GM18867 (cell line): ENCODE measurements at regions not wholly inside any gene's neighbourhood (a gene's known extent, or its start where the extent isn't known, plus 50 kb on each side); places are given as distances from the start of the nearest gene placed in this dataset.
"Not testable (repeated sequence)": the region's sequence is repeated elsewhere in the genome, so short reads cannot be mapped to it uniquely, and the experiment has no call there.

Experiments
- ATAC-seq: cut with Tn5 transposase; IDR thresholded peaks from one replicate; pipeline ENCODE4 v1.9.1; 2021; ENCODE audit warnings: mild to moderate bottlenecking, moderate library complexity; ENCODE audit not compliant: unreplicated experiment

- no peak for ATAC-seq
These were observed 143.8 kb downstream of the FGF1 start for GRCh38 chr5:142542078-142542477.

GRCh38 chr5:142540922-142541422 is 144.9 kb downstream of the FGF1 start:
- no peak for ATAC-seq

GRCh38 chr5:142539154-142539740 is 146.6 kb downstream of the FGF1 start:
- no peak for ATAC-seq

DNA sequence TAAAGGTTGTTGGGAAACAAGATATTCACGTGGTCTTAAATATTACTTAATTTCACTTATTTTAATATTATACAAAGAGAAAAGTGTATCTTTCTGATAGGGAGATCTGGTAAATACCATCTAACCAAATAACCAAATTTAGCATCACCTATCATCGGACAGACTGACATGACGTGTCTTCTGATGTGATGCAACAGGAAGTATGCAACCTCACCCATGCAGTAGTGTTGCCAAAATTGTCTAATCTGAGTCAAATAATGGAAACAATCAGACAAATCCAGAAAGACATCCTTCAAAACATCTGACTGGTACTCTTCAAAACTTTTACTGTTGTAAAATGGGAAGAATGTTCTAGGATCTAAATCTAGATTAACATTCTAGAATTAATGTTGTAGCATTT is 148.0 kb downstream of the FGF1 start:
- ATAC-seq, result no peak

GRCh38 chr5:142532781-142533176 is 153.1 kb downstream of the FGF1 start:
- no peak for ATAC-seq

GRCh38 chr5:142531977-142532780 is 153.7 kb downstream of the FGF1 start:
- ATAC-seq, result no peak

DNA sequence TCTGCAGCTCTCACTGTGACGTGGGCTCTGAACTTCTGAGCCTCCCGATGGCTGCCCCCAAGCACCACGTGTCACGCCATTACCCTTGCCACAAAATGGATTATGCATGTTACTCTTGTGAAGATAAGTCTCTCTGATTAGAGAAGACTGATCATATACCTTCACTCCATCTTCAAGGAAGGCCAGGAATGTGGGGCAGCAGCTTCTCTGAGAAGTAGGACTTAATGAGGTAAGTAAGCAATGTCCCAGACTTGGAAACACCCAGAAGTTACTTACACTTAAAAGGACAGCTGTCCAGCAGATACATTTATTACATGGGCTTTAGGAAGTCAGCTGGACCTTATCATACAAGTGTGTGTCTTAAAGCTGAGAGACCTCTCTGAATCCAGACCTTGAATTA is 155.0 kb downstream of the FGF1 start:
- ATAC-seq, result no peak

DNA sequence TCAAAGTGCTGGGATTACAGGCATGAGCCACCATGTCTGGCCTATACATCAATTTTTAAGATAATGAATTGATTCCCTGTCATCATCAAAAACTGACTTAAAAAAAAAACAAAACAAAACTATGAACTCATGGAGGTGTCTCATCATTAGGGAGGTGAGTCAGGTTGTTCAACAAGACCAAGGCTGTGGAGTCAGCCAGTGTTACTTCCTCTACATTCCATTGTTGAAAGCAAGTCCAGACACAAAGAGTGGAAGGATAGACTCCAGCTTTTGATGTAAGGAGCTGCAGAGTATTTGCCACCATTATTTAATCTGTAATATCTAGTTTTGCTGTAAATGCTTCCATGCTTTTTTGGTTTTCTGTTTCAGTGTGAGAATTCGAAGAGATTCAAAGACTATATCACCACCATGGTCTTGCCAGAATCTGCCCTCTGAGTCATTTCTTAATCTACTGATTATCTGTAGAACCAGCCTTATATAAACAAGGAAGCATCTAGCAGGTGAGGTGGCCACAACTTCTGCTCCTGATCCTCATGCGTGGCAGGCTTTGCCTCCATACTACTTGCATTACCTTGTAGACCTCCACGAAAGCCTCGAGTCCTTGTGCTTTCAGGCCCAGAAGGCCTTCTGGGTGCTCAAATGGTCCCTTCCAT is 156.1 kb downstream of the FGF1 start:
- ATAC-seq, result no peak

GRCh38 chr5:142527664-142528295 is 158.1 kb downstream of the FGF1 start:
- ATAC-seq, result no peak

GRCh38 chr5:142527234-142527633 is 158.7 kb downstream of the FGF1 start:
- no peak for ATAC-seq

- ATAC-seq, result no peak
These were observed 162.9 kb downstream of the FGF1 start for GRCh38 chr5:142522983-142523382.

GRCh38 chr5:142521706-142522105 is 164.2 kb downstream of the FGF1 start:
- no peak for ATAC-seq

DNA sequence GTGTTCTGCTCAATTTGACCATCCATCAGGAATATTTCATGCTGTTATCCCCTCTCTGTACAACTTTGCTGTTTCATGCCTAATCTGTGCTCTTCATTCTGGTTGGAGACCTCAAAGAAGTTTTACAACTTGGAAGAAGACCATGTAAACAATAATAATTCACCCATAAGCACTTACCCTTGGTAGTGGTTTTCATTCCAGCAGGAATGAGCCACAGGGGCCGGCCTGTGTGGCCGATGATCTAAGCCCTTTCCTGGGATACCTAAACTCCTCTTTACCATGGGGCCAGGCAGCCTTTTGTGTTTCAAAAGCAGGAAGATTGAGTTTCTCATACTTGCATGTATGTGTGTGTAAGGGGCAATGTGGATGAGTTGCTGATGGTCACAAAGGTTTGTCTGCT is 165.0 kb downstream of the FGF1 start:
- no peak for ATAC-seq

DNA sequence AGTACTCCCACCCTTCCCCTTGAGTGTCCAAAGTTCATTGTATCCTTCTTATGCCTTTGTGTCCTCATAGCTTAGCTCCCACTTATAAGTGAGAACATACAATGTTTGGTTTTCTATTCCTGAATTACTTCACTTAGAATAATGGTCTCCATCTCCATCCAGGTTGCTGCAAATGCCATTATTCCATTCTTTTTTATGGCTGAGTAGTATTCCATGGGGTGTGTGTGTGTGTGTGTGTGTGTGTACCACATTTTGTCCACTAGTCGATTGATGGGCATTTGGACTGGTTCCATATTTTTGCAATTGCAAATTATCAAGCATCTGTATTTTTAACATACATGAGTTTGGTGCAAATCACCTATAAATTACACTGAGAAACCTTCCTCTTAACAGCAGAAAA is 166.0 kb downstream of the FGF1 start:
- ATAC-seq, result not testable (repeated sequence)

GRCh38 chr5:142517840-142518239 is 168.1 kb downstream of the FGF1 start:
- ATAC-seq, result no peak

DNA sequence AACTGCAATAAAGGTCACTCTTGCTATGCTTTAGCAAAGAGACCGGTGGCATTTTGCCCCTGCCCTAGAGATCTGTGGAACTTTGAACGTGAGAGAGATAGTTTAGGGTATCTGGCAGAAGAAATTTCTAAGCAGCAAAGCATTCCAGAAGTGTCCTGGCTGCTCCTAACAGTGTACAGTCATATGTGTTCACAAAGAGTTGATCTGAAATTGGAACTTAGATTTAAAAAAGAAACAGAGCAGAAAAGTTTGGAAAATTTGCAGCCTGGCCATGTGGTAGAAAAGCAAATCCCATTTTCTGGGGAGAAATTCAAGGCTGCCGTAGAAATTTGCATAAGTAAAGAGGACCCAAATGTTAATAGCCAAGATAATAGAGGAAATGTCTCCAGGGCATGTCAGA is 169.2 kb downstream of the FGF1 start:
- ATAC-seq, result no peak

DNA sequence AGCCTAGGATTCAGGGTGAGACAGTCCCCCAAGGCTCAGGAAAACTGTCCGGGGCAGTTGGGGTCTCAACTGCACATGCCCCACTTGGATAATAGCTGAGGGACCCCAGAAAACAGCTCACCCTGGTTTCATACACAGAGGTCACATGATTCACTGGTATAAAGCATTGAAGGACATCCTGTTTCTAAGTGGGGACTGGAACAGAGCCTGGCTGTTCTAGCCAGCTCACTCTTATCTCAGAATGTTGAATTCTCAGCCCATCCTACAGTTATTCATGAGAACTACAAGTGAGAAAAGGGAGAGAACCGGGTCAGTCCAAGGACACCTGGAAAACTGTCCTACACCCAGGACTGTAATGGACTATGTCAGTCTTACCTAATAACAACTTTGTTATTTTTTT is 170.9 kb downstream of the FGF1 start:
- no peak for ATAC-seq

DNA sequence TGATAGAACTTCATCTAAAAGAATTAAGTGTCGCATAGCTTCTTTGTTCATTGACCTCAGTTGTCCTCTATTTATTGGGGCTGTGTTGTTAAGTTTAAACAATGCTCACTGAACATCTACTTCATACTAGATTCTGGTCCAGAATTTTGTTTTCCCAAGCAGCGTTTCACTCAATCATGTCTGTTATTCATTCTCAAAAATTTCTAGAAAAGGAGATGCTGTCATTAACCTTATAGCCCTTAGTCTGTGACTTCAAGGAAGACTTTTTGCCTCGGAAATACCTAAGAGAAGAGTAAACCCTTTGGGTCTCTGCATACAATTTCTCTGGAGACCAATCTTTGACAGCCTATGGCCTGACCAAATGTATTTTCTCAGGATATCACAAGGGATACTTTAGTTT is 171.7 kb downstream of the FGF1 start:
- ATAC-seq, result no peak

DNA sequence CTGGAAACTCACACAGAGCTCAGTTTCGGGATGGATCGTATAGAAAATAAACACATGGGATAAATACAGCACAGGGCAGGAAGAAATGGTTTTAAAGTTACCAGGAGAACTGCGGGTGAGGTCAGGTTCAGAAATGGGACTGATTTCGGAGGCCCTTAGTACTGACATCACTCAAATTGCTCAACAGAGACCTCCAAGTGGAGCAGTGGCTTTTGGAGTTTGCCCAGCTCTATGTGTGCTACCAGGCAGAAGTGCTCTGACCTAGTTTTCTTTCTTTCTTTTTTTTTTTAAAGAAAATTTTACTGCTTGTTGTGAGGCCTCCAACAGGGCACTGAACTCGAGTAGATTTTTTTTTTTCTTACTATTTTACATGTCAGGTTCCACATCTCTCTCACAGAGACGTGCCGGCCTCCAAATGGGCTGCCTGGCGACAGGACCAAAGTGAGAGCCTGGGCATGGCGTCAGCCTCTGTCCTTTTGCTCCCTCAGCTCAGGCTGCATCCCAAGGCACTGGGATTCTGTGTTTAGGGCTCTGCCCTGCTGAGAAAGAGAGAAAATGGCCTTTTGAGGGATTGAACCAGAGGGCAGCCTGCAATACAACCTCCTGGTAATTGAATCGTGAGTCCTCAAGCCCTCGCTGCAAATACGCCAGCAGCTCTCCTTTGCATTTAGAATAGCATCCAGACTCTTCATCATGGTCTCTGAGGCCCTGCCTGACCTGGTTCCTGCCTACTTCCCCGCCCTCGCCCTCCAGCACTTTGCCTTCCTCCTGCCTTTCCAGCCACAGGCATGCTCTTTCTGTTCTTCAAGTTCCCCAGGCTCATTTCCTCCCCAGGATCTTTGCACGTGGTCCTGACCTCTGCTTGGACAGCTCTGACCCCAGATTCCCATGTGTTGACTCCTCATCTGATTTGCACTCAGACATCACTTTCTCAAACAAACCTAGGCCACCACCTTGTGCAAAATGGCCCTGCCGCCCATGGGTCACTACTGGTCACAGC is 173.5 kb downstream of the FGF1 start:
- ATAC-seq, result no peak

DNA sequence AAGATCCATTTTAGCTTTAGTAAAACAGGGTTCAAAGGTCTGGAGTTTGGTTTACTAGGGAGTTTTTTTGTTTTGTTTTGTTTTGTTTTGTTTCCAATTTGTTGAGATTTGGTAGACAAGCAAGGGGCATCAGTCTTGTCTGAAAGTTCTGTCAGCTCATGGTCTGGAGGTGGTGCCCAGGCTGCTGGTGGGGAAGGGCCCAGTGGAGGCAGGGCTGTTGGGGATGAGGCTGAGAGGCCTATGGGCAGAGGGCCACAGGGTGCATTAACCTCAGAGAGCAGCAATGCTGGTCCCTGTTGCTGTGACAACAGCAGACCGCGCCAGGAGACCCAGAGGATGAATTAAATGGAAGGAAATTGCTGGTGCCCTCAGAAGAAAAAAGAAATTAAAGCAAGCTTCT is 174.5 kb downstream of the FGF1 start:
- ATAC-seq, result no peak
